H1 (cell line): ENCODE measurements at regions not wholly inside any gene's neighbourhood (a gene's known extent, or its start where the extent isn't known, plus 50 kb on each side); places are given as distances from the start of the nearest gene placed in this dataset.

ENCODE experiments used
- CHD7 ChIP-seq: fragments of 300-600 bp; sonication (generic); IDR thresholded peaks from 2 replicates; pipeline ENCODE4 v1.7.1; 2012; ENCODE audit warnings: low read length, moderate library complexity, mild to moderate bottlenecking, inconsistent platforms; ENCODE audit not compliant: insufficient replicate concordance

- no peak for TF ChIP-seq CHD7
Measured at GRCh38 chr11:103659206-103659618, 377.2 kb upstream of the DDI1 start (continued).
